GM19025 (cell line): ENCODE measurements at regions not wholly inside any gene's neighbourhood (a gene's known extent, or its start where the extent isn't known, plus 50 kb on each side); places are given as distances from the start of the nearest gene placed in this dataset.
"Not testable (repeated sequence)": the region's sequence is repeated elsewhere in the genome, so short reads cannot be mapped to it uniquely, and the experiment has no call there.

Experiments used
- ATAC-seq: cut with Tn5 transposase; IDR thresholded peaks from one replicate; pipeline ENCODE4 v1.9.1; 2021; ENCODE audit warnings: mild to moderate bottlenecking, low read depth, moderate library complexity; ENCODE audit not compliant: unreplicated experiment

- no peak for ATAC-seq
Observed at GRCh38 chr15:38722236-38722635, 157.6 kb upstream of the RASGRP1 start.

DNA sequence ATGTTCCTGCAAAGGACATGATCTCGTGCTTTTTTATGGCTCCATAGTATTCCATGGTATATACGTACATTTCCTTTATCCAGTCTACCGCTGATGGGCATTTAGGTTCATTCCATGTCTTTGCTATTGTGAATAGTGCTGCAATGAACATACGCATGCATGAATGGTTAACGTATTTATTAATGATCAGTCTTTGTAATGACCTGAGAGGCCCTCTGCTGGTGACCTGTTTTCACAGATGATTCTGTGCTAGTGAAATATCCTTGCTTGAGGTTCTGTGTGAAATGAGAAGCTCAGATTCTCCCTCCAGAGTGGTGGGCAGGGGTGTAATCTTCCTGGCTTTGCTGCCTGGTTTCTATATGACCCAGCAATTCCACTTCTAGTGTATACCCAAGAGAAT, 160.2 kb upstream of the RASGRP1 start:
- no peak for ATAC-seq

GRCh38 chr15:38726187-38726586, 161.6 kb upstream of the RASGRP1 start:
- no peak for ATAC-seq

GRCh38 chr15:38733331-38733730, 168.7 kb upstream of the RASGRP1 start:
- no peak for ATAC-seq

GRCh38 chr15:38740206-38740605, 175.6 kb upstream of the RASGRP1 start:
- ATAC-seq = no peak

DNA sequence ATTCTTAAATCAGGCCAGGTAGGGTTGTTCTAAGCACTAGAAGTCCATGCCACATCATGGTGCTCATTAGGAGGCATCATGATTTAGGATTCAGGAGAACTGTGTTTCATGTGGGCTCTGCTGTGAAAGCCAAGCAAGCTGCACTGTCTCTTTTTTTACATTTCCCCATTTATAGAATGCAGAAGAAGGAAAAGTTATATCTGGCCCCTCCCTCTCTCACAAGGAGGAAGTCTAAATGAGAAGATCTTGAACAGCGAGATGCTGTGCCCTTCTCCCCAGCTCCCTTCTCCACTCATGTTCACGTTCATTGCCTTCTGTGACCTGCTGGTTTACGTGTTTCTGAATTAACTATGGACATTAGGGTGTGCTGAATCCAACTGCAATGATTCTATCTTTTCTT, 178.5 kb upstream of the RASGRP1 start:
- ATAC-seq = no peak

GRCh38 chr15:38745126-38745525, 180.5 kb upstream of the RASGRP1 start:
- ATAC-seq = no peak

- ATAC-seq = no peak
Observed at GRCh38 chr15:38745626-38746025, 181.0 kb upstream of the RASGRP1 start.

DNA sequence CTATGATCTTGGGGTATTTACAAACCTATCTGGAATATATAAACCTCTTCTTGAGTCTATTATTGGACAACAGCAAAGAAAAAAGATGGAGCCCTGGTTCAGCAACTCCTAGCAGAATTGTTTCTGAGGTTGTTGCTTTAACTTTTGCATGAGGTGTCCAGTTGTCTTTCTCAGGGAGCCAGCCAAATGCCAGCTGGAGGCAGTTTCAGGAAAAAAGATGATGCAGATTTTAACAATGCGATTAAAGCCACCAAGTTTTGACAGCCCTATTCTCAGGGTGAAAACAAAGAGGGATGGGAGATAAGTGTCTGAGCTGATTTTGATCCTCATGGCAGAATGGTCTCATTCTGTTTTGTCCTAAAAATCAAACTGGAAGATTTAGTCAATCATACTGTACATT, 181.6 kb upstream of the RASGRP1 start:
- no peak for ATAC-seq

- ATAC-seq = no peak
Observed at GRCh38 chr15:38748710-38749109, 184.1 kb upstream of the RASGRP1 start.

DNA sequence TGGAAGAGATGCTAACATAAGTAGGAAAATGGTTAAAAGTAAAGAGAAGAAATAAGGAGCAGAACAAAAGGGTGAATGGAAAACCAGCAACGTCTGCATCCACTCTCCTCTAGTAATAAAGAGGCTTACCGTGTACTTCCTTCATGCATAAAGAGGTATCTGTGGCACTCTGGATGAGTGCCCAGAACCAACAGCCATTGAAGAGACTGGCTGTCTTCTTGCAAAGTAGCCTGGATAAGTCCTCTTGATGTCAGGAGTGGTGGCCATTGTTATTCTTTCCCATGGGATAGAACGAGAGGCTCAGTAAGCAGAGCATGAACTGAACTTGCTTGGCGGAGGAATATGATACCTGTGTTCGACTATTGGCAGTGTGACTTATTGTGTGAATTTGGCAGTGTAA, 186.2 kb upstream of the RASGRP1 start:
- no peak for ATAC-seq

DNA sequence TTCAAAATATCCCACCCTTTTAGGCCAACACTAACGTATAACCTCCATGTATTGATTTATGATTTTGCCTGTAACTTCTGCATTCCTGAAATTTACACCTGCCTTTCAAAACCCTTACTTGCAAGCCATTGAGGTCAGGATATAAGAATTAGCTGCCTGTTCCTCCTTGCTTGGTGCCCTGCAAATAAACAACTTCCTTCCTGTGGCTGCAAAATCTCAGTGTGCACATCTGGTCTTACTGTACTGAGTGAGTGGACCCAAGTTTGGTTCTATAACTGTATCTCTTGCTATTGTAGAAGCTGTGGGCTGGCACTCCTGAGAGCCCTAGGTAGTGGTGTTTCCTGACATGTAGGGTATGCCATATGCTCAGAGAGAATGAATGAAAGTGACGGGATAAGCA, 191.1 kb upstream of the RASGRP1 start:
- ATAC-seq = no peak

DNA sequence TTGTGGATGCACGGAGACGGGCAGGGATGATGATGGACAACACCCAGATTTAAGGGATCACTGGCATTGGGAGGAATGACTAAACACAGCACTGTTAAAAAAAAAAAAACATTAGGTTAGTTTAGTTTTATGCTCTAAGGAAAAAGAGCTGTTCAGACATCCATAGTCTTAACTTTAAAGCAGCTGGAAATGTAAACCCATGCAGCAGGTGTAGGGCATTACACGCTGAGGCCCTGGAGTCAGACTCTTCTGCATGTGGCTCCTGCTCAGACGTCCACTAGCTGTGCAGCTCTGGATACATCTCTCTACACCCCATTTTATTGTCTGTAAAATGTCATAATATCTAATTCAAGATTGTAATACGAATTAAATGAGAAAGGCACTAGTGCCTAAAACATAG, 191.8 kb upstream of the RASGRP1 start:
- ATAC-seq = no peak

- no peak for ATAC-seq
Observed at GRCh38 chr15:38758043-38758442, 193.4 kb upstream of the RASGRP1 start.

DNA sequence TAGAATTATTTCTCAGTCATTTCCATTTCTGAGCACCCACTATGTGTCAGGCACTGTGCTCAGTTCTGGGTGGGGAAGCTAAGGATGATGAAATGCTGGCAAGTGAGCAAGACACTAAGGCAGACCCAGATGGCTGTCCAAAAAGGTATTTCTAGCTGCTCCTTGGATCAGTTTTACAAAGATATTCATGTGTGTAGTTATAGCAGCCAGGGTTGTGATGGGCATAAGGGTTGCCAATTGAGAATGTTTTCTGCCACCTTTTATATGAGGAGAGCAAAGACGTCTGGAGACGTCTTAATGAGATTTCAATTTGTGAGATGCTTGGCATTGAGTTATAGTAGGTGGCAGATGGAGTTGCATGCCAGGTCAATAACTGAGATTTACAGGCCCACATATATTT, 197.1 kb upstream of the RASGRP1 start:
- ATAC-seq = no peak

DNA sequence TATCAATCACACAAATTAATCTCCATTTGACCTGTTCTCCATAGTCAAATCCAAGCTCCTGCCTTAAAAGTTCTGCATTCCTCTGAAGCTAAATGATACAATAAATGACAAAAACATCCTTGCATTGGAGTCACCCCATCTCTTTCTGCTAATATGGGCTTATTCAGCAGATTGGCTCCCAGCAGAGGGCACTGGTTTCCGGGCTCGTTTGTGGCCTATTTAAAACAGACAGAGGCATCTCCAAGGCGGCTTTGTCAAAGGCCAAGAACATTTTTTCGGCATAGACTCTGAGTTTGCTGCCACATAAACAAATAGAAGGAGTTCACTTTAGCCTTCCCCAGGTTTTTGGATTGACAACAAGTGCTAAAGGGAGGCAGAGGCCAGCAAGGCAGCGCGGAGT, 204.4 kb upstream of the RASGRP1 start:
- ATAC-seq = no peak

DNA sequence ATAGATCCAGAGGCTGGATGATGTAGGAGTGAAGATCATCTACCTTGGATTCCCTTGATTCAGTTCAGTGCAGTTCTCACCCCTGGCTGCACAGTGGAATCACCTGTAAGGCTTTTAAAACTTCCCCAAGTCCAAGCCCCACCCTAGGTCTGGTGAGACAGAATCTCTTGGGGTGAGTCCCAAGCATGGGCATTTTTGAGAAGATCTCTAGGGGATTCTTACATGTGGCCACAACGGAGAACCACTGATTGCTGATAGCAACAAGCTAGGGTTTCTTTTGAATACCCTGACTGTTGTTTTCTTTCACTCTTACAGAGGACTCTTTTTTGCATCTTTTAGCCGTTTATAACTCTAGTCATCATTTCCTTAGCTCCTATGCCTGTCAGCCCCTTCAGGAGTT, 204.9 kb upstream of the RASGRP1 start:
- no peak for ATAC-seq

GRCh38 chr15:38774076-38774475, 209.5 kb upstream of the RASGRP1 start:
- ATAC-seq = not testable (repeated sequence)

DNA sequence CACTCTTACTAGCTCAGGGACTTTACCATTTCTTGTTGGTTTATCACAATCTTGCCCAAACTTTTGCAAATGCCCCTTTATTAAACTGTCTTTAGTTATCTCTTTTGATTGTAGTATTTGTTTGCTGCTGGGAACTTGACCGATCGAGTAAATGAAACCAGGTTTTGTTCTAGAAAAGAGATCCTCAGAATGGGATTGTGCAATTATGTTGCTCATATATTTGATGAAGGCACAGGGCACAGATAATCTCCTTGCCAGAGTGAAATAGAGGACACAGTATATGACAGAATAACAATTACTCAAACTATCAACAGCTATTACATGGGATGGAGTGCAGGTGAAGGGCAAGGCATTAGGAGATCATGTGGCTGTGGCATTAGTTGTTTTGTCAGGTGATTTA, 216.6 kb upstream of the RASGRP1 start:
- ATAC-seq = no peak

DNA sequence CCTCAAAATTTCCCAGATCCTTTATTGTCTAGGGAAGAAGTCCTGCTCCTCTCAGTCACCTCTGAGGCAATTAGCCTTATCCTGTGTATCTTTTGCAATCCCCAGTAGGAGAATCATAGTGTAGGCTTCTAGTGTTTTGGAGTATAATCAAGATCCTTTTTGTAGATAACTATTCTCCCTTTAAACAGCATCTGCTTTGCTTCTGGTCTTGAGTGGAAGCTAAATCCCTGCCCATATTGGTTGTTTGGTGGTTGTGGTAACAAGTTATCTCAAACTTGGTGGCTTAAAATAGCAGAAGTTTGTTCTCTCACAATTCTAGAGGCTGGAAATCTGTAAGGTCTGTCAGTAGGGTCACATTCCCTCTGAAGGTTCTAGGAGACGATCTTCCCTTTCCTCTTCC, 217.5 kb upstream of the RASGRP1 start:
- ATAC-seq = no peak

DNA sequence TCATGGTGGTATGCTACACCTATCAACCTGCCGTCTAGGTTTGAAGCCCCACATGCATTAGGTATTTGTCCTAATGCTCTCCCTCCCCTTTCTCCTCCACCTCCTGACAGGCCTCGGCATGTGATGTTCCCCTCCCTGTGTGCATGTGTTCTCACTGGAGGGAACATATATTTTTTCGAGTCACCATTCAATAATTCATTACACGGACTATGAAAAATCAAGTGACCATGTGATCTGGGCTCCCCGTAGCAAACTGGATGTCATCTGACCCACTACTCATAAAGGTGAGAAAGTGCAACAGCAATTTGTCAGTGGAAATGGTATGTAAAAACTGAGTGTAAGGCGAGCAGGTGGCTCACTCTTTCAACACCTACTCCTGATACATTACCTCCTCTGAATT, 224.3 kb upstream of the RASGRP1 start:
- ATAC-seq = no peak

DNA sequence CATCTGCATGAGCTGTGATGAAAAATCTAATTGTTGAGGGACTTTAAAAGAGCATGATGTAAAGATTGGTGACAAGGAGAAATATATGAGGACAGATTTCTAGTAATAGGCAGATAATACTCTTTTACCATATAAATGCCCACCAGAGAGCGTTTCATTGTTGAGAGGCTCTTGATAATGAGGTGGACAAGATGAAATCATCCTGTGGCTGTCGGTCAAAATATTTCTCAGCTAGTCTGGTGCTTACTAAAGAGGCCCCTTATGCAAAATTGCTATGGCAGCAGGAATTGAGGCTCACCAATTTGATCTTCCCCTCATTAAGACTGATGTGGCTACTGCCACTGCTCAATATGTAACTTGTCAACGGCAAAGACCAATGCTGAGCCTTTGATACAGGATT, 225.0 kb upstream of the RASGRP1 start:
- no peak for ATAC-seq

DNA sequence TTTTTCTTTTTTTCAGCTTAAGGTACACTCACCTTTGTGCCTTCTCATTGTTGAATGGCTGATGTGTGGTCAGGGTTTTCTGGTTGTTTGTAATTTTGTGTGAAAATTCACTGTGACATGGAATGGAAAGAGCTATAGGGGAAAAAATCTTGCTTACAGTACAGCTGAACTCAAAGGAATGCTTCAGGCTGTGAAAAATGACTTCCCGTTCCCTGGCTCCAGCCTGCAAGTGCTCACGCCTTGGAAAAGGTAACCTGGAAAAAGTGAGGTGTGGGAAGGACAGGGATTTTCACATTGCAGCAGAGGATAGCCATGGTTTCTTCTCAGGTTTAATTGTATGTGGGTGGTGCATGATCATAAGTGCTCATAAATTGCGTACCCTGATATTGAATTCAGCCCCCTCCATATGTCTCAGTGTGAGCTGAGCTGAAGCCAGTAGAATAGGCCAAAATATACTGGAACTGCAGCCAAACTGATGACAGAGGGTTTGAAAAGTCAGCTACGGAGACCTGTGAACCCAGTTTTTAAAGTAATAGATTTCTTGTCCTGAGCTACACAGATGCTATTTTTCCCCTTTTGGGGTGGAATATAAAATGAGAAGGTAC, 228.7 kb upstream of the RASGRP1 start:
- no peak for ATAC-seq
